HFFc6 (cell line): ENCODE measurements at regions not wholly inside any gene's neighbourhood (a gene's known extent, or its start where the extent isn't known, plus 50 kb on each side); places are given as distances from the start of the nearest gene placed in this dataset.
A peak's percentile ranks its signal among the peaks of the same experiment; 100 is the strongest.

Experiments
- DNase-seq: peaks from one replicate; pipeline ENCODE4 v3.0.0-alpha.2; 2018
- H3K27ac Mint-ChIP-seq: 2 replicates; pipeline ENCODE4 v1.8.0; 2020; ENCODE audit warnings: mild to moderate bottlenecking, mixed read lengths
- H3K27me3 Mint-ChIP-seq: 2 replicates; pipeline ENCODE4 v1.8.0; 2021; ENCODE audit warnings: mild to moderate bottlenecking, moderate library complexity, mixed read lengths; ENCODE audit not compliant: insufficient read depth
- H3K36me3 Mint-ChIP-seq: 2 replicates; pipeline ENCODE4 v1.8.0; 2021; ENCODE audit warnings: low read depth, mixed read lengths
- H3K4me1 Mint-ChIP-seq: 2 replicates; pipeline ENCODE4 v1.8.0; 2020; ENCODE audit warnings: low read depth, mixed read lengths
- H3K4me3 Mint-ChIP-seq: 2 replicates; pipeline ENCODE4 v1.8.0; 2020; ENCODE audit warnings: mild to moderate bottlenecking, moderate library complexity, mixed read lengths
- H3K9me3 Mint-ChIP-seq: 2 replicates; pipeline ENCODE4 v1.8.0; 2020; ENCODE audit warnings: mild to moderate bottlenecking, mixed read lengths
- CTCF ChIP-seq: fragments of 200-600 bp; sonication (generic); IDR thresholded peaks from 2 replicates; pipeline ENCODE4 v1.5.0; 2021; ENCODE audit warnings: antibody characterized with exemption, mild to moderate bottlenecking

GRCh38 chr2:120451334-120451733 is 105.4 kb downstream of the INHBB start:
- no peak for TF ChIP-seq CTCF
- no peak for DNase-seq
- no peak overlapping the region for H3K27ac Mint-ChIP-seq
- peaks cover 36% of the 10 kb centered on the region for H3K4me1 Mint-ChIP-seq
- H3K27me3 Mint-ChIP-seq = peaks cover 9% of the 10 kb centered on the region
- H3K4me3 Mint-ChIP-seq = no peak overlapping the region
- H3K36me3 Mint-ChIP-seq = no peaks in the 10 kb centered on the region
- H3K9me3 Mint-ChIP-seq = no peaks in the 10 kb centered on the region

- Mint-ChIP-seq H3K4me1 (peaks cover 32% of the 10 kb centered on the region), H3K27ac (no peak overlapping the region), H3K9me3 (peaks cover 2% of the 10 kb centered on the region; the same call in 1 of the 2 replicates), H3K36me3 (peaks cover 4% of the 10 kb centered on the region), H3K4me3 (no peak overlapping the region), H3K27me3 (peaks cover 9% of the 10 kb centered on the region)
- TF ChIP-seq CTCF = no peak
- no peak for DNase-seq
Measured at GRCh38 chr2:120452131-120452530, 106.2 kb downstream of the INHBB start.

GRCh38 chr2:120452945-120453634 is 107.2 kb downstream of the INHBB start:
- DNase-seq = no peak
- Mint-ChIP-seq H3K36me3 (peaks cover 13% of the 10 kb centered on the region), H3K4me1 (peaks cover 29% of the 10 kb centered on the region), H3K27me3 (peaks cover 4% of the 10 kb centered on the region), H3K9me3 (peaks cover 12% of the 10 kb centered on the region), H3K27ac (peak overlapping the region; percentile 76), H3K4me3 (no peak overlapping the region)
- TF ChIP-seq CTCF = no peak

GRCh38 chr2:120453635-120453998 is 107.7 kb downstream of the INHBB start:
- Mint-ChIP-seq H3K9me3 (peaks cover 17% of the 10 kb centered on the region), H3K4me3 (peak overlapping the region; percentile 21), H3K27me3 (peaks cover 4% of the 10 kb centered on the region), H3K36me3 (peaks cover 17% of the 10 kb centered on the region), H3K4me1 (peaks cover 29% of the 10 kb centered on the region), H3K27ac (peak overlapping the region; percentile 76)
- peak; percentile 68 for DNase-seq
- TF ChIP-seq CTCF = no peak

GRCh38 chr2:120454654-120455385 is 108.9 kb downstream of the INHBB start:
- Mint-ChIP-seq H3K4me1 (peaks cover 29% of the 10 kb centered on the region), H3K36me3 (peaks cover 24% of the 10 kb centered on the region), H3K27ac (peak overlapping the region; percentile 76), H3K4me3 (no peak overlapping the region), H3K27me3 (peaks cover 4% of the 10 kb centered on the region), H3K9me3 (peaks cover 18% of the 10 kb centered on the region)
- TF ChIP-seq CTCF = no peak
- peak; percentile 29 for DNase-seq
